AG04450 (cell line): ENCODE measurements at regions not wholly inside any gene's neighbourhood (a gene's known extent, or its start where the extent isn't known, plus 50 kb on each side); places are given as distances from the start of the nearest gene placed in this dataset.
A peak's percentile ranks its signal among the peaks of the same experiment; 100 is the strongest.

ENCODE experiments used
- CTCF ChIA-PET: fragments of 300-600, 350-600 bp; formaldehyde crosslinking; extraction: SDS; loops from one replicate; lab custom pipeline; 2022; ENCODE audit warnings: antibody characterized with exemption, inconsistent platforms; lab: Charles Lee
- POLR2A ChIA-PET: fragments of 350-600 bp; formaldehyde crosslinking; extraction: SDS; loops from one replicate; lab custom pipeline; 2021; ENCODE audit warnings: antibody characterized with exemption, inconsistent platforms; lab: Yijun Ruan, JAX
- DNase-seq: peaks from one replicate; pipeline ENCODE4 v3.0.0-alpha.2; 2011; ENCODE audit warnings: low read depth, low spot score
- H3K27ac ChIP-seq: one replicate; pipeline ENCODE4 v1.5.1; 2012; ENCODE audit warnings: low read depth, low read length, control low read depth
- H3K27me3 ChIP-seq: one replicate; pipeline ENCODE4 v1.6.0; 2012; ENCODE audit warnings: low read length; ENCODE audit not compliant: control insufficient read depth, insufficient read depth
- H3K4me3 ChIP-seq: 2 replicates; pipeline ENCODE4 v1.5.1; 2011; ENCODE audit warnings: mild to moderate bottlenecking, low read depth, low read length, control low read depth
- H3K9me3 ChIP-seq: 2 replicates; pipeline ENCODE4 v1.5.1; 2012; ENCODE audit warnings: low read length; ENCODE audit not compliant: control insufficient read depth, insufficient read depth
- CTCF ChIP-seq: IDR thresholded peaks from 2 replicates; pipeline ENCODE4 v1.5.1; 2011; ENCODE audit warnings: low read depth, low read length, control low read depth, inconsistent platforms

- no peaks in the 10 kb centered on the region for H3K27me3 ChIP-seq
- ChIA-PET POLR2A (no interaction called here), CTCF (no interaction called here)
- DNase-seq = no peak
- no peak for TF ChIP-seq CTCF
- no peak overlapping the region for H3K27ac ChIP-seq
- H3K4me3 ChIP-seq = no peak overlapping the region
- peaks cover 18% of the 10 kb centered on the region for H3K9me3 ChIP-seq
These were observed 315.4 kb upstream of the TECRL start for GRCh38 chr4:64724689-64725088.

- CTCF ChIA-PET = no interaction called here
- TF ChIP-seq CTCF = no peak
- POLR2A ChIA-PET = no interaction called here
- Histone ChIP-seq H3K27me3 (no peaks in the 10 kb centered on the region), H3K27ac (no peak overlapping the region), H3K9me3 (peaks cover 12% of the 10 kb centered on the region), H3K4me3 (no peak overlapping the region)
- no peak for DNase-seq
These were observed 311.9 kb upstream of the TECRL start for GRCh38 chr4:64721106-64721505.

- H3K9me3 ChIP-seq = peaks cover 6% of the 10 kb centered on the region; the same call in 1 of the 2 replicates
- no peak overlapping the region for H3K27ac ChIP-seq
- ChIA-PET CTCF (no interaction called here), POLR2A (no interaction called here)
- TF ChIP-seq CTCF = no peak
- H3K4me3 ChIP-seq = no peak overlapping the region
- no peak for DNase-seq
- H3K27me3 ChIP-seq = no peaks in the 10 kb centered on the region
These were observed 308.8 kb upstream of the TECRL start for GRCh38 chr4:64718091-64718490.

GRCh38 chr4:64715741-64716140 lies 306.5 kb upstream of the TECRL start:
- no peak for DNase-seq
- H3K9me3 ChIP-seq = peaks cover 6% of the 10 kb centered on the region; the same call in 1 of the 2 replicates
- no peaks in the 10 kb centered on the region for H3K27me3 ChIP-seq
- H3K27ac ChIP-seq = no peak overlapping the region
- POLR2A ChIA-PET = no interaction called here
- TF ChIP-seq CTCF = no peak
- CTCF ChIA-PET = no interaction called here
- no peak overlapping the region for H3K4me3 ChIP-seq

- POLR2A ChIA-PET = no interaction called here
- peak; percentile 29; the same call in 1 of the 2 replicates for TF ChIP-seq CTCF
These were observed 304.1 kb upstream of the TECRL start for GRCh38 chr4:64713256-64713840.

More at GRCh38 chr4:64713256-64713840, 304.1 kb upstream of the TECRL start:
- Histone ChIP-seq H3K4me3 (no peak overlapping the region), H3K27me3 (no peaks in the 10 kb centered on the region), H3K9me3 (no peaks in the 10 kb centered on the region; the same call in none of the 2 replicates), H3K27ac (no peak overlapping the region)
- no peak for DNase-seq
- CTCF ChIA-PET = no interaction called here
